EL (cell line): ENCODE measurements at regions not wholly inside any gene's neighbourhood (a gene's known extent, or its start where the extent isn't known, plus 50 kb on each side); places are given as distances from the start of the nearest gene placed in this dataset.
"Not testable (repeated sequence)": the region's sequence is repeated elsewhere in the genome, so short reads cannot be mapped to it uniquely, and the experiment has no call there.

Experiments used
- DNase-seq: peaks from one replicate; pipeline ENCODE4 v3.0.0-alpha.2; 2016

DNA sequence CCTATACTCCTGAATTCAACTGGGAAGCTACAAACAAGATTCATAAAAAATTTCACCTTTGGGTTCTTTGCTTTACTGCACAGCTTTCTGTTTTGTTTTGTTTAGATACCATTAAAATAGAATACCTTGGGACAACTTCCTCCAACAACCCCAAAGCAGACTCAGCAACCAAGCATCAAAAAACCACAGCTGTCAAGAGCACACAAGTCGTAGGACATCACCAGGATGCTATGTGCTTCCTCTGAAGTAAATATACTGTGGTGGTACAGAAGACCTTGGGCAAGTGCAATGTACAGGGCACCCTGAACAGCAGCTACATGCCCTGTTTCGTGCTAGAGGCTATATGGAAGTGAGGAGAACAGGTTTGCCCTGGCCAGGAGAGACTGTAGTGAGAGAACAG, 359.3 kb downstream of the BCL11B start:
- DNase-seq, result no peak

DNA sequence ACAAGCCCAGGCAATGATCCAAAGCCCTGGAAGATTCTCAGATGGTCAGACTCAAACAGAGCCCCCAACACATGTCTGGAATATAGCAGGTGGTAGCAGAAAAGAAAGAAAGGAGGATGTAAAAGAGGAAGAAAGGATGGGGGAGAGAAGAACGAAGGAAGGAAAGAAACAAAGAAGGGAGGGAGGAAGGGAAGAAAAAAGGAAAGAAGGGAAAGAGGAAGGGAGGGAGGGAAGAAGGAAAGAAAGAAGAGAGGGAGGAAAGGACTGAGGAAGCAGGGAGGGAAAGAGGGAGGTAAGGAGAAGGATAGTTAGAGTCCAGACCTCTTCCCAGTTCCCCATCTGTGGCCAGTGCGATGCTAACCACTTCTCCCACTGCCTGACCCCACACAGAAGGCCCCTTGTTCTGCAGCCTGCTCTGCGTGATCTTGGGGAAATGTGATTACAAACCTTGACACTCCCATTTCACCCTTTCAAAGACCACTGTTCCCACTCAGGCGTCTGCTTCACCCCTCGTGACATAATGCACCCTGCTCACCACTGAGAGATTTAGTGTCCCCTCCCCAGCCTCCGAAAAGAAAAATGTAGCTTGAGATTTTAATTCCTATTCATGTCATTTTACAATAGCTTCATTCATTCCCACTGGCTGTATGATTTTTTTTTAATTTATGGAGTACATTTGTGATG, 357.9 kb downstream of the BCL11B start:
- DNase-seq, result no peak

- DNase-seq, result no peak
These were observed 357.1 kb downstream of the BCL11B start for GRCh38 chr14:98914942-98915341.

DNA sequence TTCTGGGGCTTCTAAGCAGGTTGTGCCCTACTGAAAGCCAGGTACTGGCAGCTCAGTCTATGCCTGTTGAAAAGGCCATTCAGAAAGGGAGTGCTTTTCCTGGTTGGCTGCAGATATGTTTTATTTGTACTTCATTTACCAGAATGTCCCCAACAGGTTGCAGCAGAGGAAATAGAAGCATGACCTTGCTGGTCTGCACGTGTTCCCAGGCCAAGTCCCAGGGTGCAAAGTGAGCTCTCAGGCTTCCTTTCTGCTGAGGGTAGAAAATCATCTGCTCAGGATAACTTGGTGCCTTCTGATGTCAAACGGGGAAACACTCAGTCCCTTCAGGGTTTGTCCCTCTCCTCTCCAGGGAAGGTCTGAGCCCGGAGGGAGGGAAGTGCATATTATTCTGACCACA, 356.4 kb downstream of the BCL11B start:
- DNase-seq, result no peak

GRCh38 chr14:98916036-98916435, 356.0 kb downstream of the BCL11B start:
- DNase-seq, result no peak

DNA sequence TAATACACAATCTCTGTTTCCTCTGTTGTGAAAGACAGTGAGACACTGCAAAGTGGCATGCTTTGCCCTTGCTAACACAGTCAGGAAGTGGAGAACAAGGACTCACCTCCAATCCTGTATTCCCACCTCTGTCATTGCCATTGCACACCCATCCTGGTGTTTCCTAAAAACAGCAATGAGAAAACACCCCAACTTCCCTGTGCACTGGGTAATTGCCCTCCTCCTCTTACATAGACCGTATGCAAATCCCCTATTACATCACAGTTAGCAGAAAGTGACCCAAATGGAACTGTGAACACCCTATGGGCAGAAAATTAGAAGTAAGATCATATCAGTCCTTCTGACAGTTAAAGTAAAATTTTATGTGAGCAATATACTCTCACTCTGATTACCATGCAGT, 355.5 kb downstream of the BCL11B start:
- no peak for DNase-seq

DNA sequence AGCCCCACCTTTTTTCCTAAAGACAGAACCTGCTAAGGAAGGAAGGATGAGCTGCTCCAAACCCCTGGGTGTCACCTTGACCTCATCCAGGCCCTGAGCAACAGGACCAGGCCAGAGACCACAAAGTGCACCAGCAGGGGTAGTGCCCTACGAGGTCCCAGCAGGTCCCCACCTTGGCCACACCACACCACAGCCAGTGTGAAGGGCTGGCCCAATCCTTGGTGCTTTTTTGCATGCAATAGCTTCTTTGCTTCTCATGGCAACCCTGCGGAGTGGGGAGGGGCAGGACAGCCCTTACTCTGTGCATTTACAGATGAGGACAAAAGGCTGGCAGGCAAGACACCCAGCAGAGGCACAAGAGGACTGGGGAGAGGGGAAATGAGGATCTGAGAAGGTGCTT, 352.6 kb downstream of the BCL11B start:
- DNase-seq, result no peak

- DNase-seq, result not testable (repeated sequence)
These were observed 350.7 kb downstream of the BCL11B start for GRCh38 chr14:98921306-98921705.

DNA sequence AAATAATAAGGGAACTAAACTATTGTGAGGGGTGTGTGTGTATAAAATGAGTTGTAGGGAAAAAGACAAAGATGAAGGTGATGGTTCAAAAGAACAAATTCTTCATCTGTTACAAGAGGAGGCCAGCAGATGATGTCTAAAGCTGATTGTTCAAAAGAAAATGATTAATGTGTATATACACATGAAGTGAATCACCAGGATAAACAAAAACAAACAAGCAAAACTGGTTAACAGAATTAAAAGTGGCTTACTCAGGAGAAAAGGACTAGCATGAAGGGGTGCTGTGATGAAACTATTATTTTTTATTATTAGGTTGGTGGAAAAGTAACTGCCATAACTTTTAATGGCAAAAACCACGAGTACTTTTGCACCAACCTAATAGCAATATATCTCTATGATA, 348.4 kb downstream of the BCL11B start:
- no peak for DNase-seq

GRCh38 chr14:98924046-98924445, 348.0 kb downstream of the BCL11B start:
- no peak for DNase-seq

- DNase-seq, result no peak
These were observed 346.5 kb downstream of the BCL11B start for GRCh38 chr14:98925354-98926040.

DNA sequence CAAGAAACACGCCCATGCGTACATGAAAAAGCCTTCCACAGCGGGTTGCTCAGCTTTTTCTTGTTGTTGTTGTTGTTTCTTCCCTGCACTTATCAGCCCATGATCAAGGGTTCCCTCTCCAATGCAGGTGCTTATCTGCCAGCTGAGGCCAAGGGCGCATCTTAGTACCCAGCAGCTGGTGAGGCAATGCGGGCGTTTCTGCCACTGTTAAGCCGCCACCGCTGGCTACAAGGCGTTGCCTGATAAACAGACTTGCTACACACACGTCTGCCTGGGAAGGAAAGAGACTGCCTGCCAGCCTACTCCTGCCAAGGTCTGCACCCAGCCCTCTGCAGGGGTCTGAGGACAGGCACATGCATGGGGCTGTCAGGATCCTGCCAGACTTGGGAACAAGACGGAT, 345.9 kb downstream of the BCL11B start:
- no peak for DNase-seq

DNA sequence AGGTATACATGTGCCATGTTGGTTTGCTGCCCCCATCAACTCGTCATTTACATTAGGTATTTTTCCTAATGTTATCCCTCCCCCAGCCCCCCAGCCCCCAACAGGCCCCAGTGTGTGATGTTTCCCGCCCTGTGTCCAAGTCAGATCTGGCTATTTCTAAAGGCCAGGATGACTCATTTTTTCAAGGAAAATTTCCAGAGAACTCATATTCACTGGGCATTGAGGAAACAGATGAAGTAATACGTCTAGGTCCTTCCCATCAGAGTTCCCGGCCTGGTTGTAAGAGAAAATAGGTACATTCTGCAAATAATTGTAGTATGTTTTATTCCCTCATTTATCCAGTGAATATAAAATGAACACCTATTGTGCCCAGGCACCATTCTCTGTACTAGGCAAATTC, 345.2 kb downstream of the BCL11B start:
- DNase-seq, result no peak

DNA sequence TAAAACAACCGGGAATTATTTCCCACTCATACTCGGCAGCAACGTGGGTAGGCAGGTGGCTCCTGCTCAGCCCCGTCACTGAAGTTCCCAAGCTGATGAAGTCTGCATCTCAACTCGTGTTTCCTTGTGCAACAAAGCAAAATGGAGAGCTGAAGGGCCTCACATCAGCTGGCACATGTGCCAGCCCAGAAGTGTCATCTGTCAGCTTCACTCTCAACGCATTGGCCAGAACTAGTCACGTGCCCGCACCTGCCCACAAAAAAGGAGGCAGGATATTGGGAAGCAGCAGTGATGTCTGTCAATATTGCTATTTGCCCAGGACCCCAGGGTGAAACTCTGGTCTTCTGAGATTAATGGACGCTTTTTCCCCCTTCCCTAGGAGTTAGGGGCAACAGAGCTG, 344.0 kb downstream of the BCL11B start:
- no peak for DNase-seq

DNA sequence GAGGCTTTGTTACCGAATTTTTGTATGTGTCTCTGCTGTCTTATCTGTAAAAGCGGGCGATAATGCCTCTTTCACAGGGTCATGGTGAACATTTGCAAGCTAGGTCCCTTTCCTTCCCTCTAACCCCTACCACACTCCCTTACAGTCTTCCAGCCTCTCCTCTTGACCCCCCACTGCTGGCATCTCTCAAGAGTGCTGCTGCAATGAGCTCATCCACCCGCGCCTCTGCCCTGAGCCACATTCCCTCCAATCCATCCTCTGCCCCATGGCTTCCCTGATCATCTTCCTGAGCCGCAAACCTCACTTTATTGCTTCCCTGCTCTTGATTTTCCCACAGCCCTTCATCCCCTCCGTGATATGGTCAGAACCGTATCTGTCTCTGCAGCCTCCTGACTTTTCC, 343.6 kb downstream of the BCL11B start:
- no peak for DNase-seq

DNA sequence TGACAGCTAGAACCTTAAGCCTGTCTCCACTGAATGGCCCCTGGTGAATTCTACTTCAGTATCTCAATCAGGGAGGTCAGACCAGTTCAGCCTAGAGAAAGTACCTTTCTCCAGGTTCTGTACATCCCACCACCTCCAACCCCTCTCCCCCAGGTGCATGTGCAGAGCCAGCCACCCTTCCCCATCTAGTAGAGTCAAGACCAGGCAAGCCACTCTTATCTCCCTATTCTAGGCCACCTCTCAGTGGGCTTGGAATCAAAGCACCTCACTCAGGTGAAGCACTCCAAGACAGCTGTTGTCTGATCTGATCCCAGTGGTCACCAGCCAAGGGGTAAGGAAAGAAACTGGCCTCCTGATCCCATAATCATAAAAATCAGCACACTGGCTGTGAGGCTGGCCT, 340.9 kb downstream of the BCL11B start:
- no peak for DNase-seq

DNA sequence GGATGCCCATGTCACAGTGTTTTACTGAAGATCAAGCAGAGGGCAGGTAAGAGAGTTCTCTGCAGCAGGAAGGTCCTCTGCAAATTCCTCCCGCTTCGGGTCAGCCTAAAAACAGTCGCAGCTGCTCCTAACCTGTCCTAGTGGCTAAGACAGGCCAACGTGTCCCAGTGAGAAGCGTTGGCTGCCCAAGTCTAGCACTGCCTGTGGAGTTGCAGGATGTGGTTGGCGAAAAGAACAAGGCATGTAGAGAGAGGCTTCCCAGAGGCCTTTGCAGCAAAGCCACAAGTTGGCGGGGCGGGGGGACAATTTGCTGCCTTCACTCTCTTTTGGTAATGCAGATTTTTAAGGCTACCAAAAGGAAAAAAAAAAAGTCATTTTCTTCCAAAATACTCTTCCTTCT, 340.1 kb downstream of the BCL11B start:
- DNase-seq, result no peak

DNA sequence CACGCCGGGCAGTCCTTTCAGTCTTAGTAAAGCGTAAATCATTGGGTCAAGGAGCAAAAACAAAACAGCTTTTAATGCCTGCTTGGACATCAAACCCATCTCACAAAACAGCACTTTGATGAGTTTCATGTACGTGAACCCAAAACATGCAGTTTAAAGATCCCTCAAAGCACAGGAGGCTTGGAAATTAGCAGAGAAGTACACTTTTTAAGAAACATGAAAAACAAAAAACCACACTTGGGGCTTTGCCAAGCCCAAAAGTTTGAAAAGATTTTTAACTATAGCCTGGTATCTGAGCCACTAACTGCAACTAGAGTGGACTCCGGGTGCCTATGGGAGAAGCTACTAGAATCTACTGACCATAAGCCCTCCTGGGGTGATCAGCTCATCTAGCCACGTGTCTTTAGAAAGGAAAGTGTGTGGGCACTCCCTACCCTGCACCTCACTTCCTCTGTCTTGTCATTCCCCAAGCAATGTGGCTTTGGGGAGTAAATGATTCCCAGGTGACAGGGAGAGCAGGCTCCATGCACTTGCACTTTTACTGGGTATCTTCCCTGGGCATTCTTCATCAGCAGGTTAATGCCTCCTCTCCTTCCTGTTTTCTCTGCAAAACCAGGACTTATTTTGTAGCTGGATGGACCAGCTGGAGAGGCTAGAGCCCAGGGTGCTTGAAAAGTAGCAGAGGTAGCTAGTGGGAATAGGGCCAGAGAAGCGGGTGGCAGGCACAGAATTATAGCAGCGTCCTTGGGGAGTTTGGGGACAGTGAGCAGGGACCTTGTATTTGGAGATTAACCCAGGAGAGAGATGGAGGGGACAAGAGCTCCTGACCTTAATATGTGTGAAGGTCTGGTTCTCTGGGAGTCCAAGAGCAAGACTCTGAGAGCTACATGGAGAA, 339.3 kb downstream of the BCL11B start:
- no peak for DNase-seq

GRCh38 chr14:98934569-98934968, 337.4 kb downstream of the BCL11B start:
- not testable (repeated sequence) for DNase-seq

DNA sequence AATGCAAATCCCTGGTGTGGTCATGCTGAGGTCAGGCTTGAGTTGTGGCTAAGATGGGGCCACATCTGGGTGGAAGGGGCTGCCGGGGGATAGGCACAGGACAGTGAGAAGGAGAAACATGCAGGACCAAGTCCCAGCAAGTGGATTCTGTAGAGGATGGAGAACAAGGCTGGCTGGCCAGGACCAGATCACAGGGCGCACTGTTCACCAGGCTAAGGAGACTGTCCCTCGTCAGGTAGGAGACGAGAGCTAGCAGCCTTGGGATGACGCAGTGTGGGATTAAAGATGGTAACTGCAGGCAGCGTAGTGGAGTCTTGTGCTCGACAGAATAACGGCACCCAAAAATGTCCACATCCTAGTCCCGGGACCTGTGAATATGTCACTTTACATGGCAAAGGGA, 336.1 kb downstream of the BCL11B start:
- DNase-seq, result no peak

GRCh38 chr14:98937021-98937420, 335.0 kb downstream of the BCL11B start:
- DNase-seq, result no peak

DNA sequence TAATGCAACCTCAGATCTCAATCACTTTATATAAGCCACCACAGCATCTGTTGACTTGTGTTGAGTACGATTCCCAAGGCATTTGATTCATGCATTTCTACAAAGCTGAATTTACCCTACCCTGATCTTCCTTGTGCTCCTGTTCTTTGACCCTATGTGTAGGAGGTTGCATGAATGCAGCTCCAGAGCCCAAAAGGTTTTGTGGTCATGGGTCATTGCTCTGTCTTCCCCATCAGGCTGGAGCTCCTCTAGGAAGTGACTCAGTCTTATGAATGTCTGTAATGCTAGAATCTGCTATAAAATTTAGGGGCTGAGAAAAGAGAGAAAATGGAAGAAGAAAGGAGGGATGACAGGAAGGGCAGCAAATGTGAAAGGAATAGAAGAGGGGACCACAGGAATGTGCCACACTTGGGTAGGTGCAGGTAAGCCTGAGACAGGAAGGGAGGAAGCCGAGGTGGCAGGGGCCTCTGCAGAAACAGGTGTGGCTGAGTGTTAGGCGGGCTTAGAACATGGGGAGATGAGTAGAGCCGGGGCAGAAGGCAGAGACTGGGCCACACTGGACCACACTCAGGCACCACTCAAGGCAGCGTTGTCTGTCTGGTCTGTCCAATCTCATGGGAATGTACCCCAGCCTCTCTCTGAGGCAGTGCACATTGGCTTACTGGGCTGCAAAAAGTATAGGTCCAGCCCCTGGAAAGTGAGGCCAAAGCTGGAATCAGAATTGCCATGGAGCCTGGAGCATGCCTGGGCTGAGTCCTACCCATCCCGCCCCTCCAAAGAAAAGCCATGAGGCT, 334.1 kb downstream of the BCL11B start:
- DNase-seq, result no peak
